HG03558 (cell line): ENCODE measurements at regions not wholly inside any gene's neighbourhood (a gene's known extent, or its start where the extent isn't known, plus 50 kb on each side); places are given as distances from the start of the nearest gene placed in this dataset.
"Not testable (repeated sequence)": the region's sequence is repeated elsewhere in the genome, so short reads cannot be mapped to it uniquely, and the experiment has no call there.

Source experiments
- ATAC-seq: cut with Tn5 transposase; IDR thresholded peaks from one replicate; pipeline ENCODE4 v1.9.1; 2021; ENCODE audit warnings: moderate number of reproducible peaks; ENCODE audit not compliant: unreplicated experiment; ENCODE audit errors: extremely low read depth

DNA sequence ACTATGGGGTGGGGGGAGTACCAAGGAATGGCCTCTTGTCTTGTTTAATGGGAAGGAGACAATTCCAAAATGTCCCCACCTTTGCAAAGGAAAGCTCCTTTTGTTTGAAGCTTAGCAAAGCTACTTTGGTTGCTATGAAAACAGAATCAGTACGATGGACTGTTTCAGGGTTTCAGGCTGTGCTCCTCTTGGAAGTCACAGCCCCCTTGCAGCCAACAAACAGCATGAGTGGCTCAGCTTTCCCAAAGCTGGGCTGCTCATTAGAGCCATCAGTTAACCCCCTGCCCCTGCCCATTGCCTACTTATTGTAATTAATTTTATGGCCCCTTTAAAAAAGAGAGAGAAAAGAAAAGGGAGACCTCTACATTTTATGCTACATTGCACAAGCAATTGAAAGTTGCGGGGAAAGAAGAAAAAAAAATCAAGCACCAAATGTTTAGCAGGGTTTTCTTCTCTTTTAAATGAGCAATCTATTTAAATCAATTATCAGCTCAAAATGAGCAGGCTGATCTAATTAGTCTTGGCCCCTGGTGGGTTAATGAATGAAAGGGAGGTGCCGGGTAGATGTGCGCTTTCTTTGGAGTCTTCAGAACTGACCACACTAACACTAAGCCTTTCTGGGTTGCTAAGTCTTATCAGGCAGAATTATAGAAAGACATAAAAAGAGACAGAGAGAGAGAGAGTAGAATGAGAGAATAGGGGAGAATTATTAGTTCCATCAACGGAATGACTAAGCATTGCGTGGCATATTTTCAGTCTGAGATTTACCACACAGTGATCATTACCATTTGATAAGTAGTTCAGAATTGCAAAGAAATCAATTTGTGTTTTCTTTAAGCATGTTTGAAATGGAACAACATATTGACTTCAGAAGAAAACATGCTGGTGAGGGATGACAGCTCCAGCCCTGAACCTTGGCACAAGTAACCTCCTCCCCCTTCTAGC is 284.9 kb downstream of the INSIG2 start:
- ATAC-seq, result no peak

- no peak for ATAC-seq
Observed at GRCh38 chr2:118371515-118371914, 283.2 kb downstream of the INSIG2 start.

DNA sequence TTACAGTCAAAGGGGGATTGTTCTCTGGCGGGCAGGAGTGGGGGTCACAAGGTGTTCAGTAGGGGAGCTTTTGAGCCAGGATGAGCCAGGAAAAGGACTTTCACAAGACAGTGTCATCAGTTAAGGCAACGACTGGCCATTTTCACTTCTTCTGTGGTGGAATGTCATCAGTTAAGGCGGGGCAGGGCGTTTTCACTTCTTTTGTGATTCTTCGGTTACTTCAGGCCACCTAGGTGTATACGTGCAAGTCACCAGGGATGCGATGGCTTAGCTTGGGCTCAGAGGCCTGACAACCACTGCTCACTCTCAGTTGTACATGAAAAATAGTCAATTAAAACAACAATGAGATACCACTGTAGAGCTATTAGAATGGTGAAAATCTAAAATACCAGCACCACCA is 281.2 kb downstream of the INSIG2 start:
- not testable (repeated sequence) for ATAC-seq

DNA sequence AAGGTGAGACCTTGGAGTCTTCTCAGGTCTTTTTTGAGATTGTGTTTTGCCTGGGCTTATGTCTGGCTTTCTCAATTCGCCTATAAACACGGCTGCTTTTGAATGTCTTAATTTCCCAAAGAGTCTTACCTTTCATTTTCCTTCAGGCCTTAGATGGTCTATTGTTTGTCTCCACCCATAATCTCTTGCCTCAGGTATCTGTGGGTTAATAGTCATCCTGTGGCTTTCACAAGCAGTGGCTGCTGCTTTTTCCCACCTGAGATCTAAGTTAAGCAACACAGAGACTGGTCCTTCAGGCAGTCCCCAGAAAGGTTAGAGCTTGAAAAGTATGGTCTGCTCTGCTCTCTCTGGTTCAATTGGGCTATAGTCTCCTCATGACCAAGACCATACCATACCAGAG is 275.3 kb downstream of the INSIG2 start:
- no peak for ATAC-seq

- no peak for ATAC-seq
Observed at GRCh38 chr2:118356051-118356450, 267.8 kb downstream of the INSIG2 start.

- ATAC-seq, result no peak
Observed at GRCh38 chr2:118351796-118352195, 263.5 kb downstream of the INSIG2 start.

DNA sequence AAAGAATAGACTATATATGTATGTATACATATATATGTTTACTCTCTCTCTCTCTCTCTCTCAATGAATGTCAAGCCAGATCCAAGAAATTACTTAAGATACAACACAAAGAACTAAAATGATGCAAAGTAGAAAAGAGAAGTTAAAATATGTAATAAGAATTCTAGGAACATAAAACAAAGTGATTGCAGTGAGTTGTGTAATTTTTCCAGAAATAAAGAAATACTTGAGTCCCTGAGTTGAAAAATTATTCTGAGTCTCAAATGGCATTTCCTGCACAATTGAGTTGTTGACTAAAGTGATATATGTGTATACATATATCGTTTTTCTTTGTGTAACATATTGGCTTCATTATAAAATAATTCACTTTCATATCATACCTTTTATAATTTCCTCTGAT is 262.4 kb downstream of the INSIG2 start:
- no peak for ATAC-seq

DNA sequence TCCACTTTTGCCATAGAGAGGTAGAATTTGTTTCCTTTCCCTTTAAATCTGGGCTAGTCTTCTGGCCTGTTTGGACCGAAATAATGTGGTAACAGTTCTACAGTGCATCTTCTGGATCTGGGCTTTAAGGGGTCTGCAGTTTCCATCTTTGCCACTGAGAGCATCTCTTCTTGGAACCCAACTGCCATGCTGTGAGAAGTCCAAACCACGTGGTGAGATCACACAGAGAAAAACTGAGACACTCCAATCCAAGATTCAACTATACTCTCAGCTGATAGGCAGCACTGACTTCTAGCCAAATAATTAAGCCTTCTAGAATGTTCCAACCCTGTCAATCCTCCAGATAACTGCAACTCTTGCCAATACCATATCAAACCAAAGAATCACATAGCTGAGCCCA is 261.1 kb downstream of the INSIG2 start:
- ATAC-seq, result no peak

DNA sequence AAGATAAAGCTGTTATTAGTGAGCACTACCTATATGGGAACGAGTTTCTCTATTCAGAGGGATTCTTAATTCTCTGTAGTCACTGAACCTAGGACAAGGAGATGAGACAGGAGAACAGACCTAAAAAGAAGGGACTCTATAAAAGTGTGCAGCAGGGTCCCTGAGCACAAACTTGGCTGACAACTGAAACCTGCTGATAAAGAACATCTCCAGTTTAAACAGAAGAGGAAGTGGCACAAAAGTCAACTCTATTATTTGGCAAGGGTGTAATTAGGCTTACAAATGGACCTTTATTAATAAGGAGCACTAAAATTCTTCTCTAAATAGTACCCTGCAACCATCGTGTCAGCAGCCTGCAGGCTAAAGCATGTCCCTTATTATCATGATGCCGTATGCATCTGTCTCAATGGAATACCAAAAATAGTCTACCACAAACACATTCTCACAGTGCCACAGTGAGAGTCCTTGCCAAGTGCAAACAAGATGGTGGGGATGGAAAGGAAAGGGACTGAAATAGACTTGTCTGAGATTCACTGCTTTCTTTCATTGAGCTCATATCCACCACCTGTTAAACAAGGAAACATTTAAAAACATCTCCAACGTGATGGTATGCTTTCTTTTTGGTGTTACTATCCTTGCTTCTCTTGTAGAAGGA is 260.2 kb downstream of the INSIG2 start:
- ATAC-seq, result no peak

DNA sequence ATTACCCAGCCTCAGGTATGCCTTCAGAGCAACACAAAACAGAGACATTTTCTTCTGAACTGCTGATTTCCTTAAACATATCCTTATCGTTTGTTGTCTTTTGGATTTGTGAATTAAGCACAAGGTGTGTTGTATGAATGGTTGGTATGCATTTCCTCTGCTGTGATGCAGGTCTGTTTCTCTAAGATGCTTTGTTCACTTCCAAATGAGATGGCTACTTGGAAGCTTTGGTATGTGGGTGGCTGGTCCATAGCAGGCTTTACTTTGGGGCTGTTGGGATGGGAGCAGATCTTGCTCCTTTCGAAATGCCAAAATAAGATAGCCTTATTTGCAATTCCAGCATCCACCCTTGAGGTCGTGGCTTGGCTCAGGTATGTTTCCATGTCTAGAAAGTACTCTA is 257.2 kb downstream of the INSIG2 start:
- ATAC-seq, result no peak

GRCh38 chr2:118340103-118340502 is 251.8 kb downstream of the INSIG2 start:
- no peak for ATAC-seq

DNA sequence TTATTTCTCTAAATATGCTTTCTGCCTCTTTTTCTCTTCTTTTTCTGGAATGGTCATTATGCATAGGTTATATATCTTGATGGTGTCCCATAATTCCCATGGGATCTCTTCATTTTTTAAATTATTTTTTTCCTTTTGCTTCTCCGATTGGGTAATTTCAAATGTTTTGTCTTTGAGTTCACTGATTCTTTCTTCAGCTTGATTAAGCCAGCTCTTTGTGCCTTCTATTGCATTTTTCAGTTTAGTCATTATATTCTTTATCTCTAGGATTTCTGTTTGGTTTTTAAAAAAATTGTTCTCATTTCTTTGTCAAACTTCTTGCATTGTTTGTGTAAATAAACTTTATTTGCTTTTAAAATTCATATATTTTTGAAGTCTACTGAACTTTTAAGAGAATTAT is 251.1 kb downstream of the INSIG2 start:
- ATAC-seq, result no peak

- no peak for ATAC-seq
Observed at GRCh38 chr2:118333664-118334063, 245.4 kb downstream of the INSIG2 start.

- ATAC-seq, result no peak
Observed at GRCh38 chr2:118325321-118325955, 237.2 kb downstream of the INSIG2 start.

DNA sequence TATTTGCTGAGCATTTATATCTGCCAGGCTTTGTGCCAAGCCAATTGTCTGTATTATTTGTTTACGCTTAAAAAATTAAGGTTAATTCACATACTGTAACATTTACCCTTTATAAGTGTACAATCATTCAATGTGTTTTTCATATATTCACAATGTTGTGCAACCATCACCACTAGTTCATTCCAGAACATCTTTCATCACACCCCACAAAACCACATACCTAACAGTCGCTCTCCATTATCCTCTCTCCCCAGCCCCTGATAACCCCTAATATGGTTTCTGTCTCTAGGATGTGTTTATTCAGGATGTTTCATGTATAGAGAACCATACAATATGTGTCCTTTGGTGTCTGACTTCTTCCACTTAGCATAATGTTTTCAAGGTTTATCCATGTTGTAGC is 234.1 kb downstream of the INSIG2 start:
- ATAC-seq, result no peak

DNA sequence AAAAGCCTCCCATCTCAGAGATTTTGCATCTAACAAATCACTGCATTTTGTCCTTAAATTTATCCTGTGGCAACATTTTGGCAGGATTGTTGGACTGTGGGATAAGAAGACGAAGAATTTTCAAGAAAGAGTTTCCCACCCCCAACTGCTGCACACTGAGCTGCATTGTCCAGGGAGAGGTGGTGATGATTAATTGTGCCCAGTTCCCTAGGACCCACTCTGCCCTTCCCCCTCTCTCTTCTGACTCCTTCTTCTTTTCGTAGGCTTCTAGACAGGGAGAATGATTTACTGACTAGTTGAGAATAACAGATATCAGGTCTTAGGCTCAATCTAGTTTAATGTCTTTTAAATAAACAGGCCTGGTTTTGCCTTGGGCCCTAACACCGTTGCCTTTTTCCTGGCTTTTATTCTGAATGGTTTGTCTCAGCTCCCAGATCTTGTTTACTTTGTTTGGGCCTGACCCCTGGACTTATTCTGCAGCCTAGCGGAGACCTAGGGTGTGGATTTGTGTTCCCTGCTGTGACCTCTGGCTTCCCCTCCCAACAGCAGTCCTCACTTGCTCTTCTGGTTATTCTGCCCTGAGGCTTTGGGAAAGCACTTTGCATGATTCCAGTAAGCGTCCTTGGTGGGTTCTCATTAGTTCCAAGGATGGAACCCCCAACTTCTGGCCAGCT is 233.3 kb downstream of the INSIG2 start:
- ATAC-seq, result no peak

- ATAC-seq, result no peak
Observed at GRCh38 chr2:118320658-118321057, 232.4 kb downstream of the INSIG2 start.

DNA sequence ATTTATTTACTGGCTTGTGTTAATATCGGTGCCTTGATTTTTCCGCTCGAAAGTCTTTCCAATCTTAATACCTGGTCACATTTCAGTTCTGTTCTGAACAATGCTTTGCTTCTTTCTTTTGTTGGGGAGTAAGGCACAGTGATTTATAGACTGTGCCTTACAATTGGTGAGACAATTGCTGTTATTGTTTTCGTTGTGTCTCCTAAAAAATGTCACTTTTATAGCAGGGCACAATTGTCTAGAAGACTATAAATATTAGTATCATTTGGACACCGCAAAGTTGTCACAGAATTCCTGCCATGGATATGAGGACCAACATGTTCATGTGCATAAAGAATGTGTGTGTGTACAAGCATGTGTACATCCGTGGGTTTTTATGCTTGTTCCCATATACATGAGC is 231.9 kb downstream of the INSIG2 start:
- no peak for ATAC-seq

DNA sequence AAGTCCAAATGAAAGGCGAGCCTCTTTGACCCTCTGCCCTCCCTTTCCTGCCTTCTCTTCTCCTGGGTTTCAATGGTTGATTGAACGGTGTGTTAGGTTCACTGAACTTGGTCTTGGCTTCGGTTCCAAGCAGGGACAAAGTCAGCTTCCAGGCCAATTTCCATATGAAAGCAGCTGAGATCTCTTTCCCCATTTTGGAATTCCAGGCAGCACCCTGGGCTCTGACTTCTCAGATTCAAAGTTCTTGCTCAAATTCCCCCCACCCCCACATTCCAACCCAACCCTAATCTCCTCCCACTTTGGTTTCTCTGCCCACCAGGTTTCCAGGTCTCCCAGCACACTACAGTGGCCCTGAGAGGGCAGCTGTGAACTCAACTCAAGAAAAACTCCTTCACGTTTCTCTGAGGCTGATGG is 231.0 kb downstream of the INSIG2 start:
- no peak for ATAC-seq

DNA sequence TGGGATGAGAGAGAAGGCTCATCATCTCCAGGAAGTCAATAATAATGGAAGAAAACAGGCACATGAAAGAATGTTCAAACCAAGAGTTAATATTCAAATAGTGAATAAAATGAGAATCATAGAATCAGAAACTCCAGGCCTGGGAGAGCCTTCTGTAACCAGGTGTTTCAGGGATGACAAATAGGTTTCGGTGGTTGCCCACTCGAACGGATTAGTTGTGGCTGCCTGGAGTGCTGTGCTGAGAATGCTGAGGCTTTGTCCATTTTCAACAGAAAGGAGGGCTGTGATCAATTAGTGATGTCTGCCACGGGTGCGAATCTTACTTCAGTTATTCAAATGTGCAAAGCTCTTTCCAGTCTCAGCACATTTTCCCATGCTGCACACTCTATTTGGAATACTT is 227.3 kb downstream of the INSIG2 start:
- ATAC-seq, result no peak
